RCC 7860 (cell line): ENCODE measurements at regions not wholly inside any gene's neighbourhood (a gene's known extent, or its start where the extent isn't known, plus 50 kb on each side); places are given as distances from the start of the nearest gene placed in this dataset.
"Not testable (repeated sequence)": the region's sequence is repeated elsewhere in the genome, so short reads cannot be mapped to it uniquely, and the experiment has no call there.

Source experiments
- DNase-seq: peaks from one replicate; pipeline ENCODE4 v3.0.0-alpha.2; 2015; ENCODE audit warnings: low spot score
- FAIRE-seq: peaks from 2 replicates; lab custom pipeline; 2012; peaks lifted over from hg19 to GRCh38; lab: Jason Lieb, UNC

DNA sequence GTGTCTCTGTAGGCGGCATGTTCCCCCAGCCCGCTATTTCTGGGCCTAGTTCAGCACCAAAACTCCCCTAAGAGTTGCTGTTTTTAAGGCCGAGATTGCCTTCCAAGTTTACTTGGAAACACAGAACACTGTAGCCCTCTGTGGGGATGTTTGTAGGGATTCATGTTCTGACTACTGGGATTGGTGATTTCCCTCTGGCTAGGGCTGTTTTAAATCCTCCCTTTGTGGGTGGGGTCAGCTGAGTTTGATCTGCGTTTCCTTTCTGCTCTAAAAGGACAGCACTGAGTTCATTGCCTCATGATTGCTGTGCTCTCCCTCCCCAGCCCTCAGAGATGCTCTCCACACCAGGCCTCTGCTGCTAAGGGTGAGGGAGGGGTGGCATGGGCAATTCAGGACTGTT, 640.6 kb upstream of the DPPA4 start:
- no peak for FAIRE-seq
- no peak for DNase-seq

DNA sequence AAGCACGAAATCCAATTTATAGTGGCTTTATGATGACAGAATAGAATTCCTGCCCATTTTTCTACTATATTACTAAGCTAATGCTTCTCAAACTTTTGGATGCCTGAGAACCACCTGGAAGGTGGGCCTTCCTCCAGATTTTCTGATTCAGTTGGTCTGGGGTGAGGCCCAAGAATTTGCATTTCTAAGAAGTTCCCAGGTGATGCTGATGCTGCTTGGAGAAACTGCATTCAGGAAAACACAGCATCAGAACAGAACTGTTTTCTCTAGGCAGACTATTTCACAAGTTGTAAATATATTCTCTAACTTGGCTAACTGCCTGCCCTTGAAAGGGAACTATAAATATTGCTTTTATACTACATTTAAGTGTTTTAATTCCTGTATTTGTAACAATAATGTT, 644.9 kb upstream of the DPPA4 start:
- DNase-seq, result no peak
- FAIRE-seq, result no peak

DNA sequence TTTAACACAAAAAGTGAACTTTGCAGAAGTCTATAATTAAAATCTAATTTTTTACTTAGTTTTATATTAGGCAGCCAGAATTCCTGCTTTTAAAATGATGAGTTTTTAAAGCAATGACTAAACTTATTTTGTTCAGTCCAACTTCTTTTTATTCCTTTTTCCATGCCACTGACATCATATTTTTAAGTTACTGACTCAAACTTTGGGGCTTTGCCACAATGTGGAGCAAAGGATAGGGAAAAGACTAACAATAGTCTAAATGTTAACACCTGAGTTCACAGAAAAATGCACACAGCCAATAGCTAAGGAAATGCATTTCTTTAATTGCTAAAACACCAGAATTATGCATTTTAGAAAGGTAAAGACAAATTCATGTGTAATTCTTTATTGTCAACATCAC, 647.6 kb upstream of the DPPA4 start:
- no peak for FAIRE-seq
- no peak for DNase-seq

DNA sequence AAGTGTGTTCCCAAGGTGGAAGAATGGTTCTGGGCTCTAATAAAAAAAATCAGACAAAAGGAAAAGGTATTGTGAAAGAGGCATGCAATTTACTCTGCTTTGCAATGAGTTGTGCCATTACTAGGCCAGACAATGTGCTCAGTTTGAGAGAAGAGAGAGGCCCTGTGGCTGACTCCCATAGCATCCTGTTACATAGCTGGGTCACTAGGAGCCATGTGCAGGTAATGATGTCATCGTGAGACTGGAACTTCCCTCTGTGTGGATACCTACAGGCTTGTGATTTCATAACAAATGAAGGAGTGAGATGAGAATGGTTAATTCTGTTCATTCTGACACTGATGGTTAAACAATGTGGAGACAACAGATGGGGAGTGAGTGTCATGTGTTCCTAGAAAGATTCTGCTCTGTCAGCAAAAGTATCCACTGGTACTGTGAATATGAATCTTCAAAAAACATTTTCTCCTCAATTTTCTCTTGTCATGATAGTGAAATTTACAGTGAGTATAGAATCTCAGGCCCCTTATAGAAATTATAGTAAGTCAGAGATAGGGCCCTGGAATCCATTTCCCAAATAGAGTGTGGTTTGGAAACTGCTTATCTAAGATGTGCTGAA, 648.7 kb upstream of the DPPA4 start:
- DNase-seq (no peak), FAIRE-seq (no peak)

DNA sequence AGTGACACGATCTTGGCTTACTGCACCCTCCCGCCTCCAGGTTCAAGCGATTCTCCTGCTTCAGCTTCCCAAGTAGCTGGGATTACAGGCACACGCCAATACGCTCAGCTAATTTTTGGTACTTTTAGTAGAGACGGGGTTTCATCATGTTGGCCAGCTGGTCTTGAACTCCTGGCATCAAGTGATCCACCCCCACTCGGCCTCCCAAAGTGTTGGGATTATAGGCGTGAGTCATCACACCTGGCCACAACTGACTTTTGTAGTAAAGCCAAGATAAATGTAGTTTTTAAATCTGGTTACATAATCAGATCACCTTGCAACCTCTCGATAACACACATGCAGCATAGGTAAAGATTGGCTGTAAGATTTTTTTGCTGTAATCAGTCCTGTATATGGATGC, 657.5 kb upstream of the DPPA4 start:
- FAIRE-seq (no peak), DNase-seq (no peak)

DNA sequence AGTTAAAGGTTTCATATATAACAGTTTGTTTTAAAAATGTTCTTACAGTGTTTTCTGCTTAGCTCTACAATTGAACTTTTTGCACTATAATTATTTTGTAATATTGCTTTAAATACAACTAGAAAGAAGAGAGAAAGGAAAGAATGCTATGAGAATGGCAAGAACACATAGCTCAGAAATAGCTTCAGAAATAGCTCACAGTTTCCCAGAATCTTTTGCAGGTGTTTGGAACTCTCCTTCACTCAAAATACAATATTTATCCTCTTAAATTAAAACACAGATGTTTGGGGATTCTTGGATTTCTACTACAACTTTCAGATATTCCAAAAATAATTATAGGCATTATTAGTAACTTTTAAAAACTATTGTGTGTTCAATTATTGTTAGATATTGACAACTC, 658.0 kb upstream of the DPPA4 start:
- DNase-seq (no peak), FAIRE-seq (no peak)

DNA sequence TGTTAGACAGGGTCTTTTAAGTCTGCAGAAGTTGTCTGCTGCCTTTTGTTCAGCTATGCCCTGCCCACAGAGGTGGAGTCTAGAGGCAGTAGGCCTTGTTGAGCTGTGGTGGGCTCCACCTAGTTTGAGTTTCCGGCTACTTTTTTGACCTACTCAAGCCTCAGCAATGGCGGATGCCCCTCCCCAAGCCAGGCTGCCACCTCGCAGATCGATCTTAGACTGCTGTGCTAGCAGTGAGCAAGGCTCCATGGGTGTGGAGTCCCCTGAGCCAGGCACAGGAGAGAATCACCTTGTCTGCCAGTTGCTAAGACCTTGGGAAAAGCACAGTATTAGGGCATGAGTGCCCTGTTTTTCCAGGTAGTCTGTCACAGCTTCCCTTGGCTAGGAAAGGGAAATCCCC, 664.6 kb upstream of the DPPA4 start:
- not testable (repeated sequence) for FAIRE-seq, DNase-seq

DNA sequence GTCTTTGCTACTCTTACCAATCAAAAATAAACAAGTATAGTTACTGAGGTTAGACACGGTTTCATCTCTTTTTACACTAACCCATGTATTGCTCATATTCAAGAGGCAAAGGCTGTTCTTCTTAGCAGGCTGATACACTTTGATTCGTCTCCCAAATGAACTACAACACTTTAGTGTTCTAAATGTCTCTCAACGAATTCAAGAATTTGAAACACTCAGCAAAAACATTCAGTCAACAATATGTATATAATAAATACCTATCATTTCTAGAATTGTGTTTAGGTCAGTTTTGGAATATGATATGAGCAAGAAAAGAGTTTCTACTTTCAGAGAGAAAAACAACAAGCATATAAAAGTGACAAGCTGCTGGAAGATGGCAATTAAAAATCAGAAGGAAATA, 669.6 kb upstream of the DPPA4 start:
- no peak for FAIRE-seq
- DNase-seq, result no peak

DNA sequence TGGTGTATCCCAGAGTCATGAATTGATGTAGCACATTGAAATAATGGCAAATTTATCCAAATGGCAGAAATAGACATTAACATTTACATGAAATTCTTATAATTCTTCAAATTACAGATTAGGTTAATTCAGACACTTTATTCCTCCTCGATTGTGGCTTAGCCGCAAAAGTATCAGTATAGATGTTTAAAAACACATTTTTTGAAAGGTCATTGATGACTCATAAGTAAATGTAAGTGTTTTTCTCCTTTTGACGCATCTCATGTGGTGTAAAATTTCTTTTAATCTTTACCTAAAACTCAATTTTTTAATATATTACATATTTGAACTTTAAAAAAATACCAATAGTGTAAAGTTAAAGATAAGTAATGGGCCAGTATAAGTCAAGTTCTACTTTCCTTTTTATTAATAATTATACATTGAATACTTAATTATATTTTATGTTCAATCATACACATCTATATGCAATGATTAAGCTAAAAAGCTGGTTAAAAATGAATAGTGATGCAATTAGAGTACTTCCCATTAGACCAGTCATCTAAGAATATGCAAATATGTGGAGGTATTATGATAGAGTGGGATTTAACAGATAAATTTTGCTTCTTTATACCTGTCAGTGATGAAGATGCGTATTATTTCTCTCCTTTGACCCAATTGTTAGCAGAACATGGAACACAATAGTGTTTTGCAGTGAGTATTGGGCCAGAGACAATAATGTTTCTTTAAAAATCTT, 678.1 kb upstream of the DPPA4 start:
- FAIRE-seq, result no peak
- DNase-seq, result no peak

DNA sequence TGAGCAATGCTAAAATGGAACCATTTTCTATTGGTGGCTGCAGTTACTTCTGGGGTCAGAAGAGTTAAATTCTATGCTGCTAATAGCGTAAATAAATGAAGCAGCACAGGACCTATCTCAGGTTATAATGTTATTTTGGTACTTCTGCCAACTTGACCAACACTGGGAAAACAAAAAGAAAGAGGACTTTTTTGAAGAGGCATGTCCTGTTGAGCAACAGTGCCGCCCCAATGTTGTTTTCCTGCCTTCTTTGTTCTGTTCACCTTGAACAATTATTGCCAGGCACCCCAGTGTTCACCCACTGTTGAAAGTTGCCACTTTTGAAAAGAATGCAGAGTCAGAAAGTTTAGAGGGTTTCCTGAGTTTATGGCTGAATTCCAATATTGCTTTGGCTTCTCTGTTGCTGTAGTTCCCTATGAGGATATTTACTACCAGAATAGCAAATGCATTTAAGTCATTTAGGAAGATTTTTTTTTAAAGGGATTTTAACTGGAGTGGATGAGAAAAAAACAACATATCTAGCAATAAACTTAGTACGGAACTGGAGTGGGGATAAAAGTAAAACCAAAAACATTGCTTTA, 679.0 kb upstream of the DPPA4 start:
- FAIRE-seq, result no peak
- DNase-seq, result no peak

DNA sequence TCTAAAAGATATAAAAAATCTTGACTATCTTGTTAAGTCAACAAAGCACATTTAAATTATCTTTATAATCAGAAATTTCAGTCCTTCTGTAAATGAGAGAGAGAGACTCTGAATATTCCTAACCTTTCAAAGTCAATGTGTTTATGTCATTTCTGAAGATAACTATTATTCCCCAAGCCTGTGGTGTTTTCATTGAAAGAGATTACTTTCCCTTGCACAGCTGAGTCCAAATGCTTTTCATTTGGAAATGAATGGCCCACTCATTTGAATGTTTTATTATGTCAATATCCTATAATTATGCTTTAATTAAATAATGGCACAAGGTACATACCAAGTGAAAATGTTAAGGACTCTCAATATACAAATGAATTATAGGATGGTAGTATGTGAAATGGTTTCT, 680.0 kb upstream of the DPPA4 start:
- FAIRE-seq (no peak), DNase-seq (no peak)

DNA sequence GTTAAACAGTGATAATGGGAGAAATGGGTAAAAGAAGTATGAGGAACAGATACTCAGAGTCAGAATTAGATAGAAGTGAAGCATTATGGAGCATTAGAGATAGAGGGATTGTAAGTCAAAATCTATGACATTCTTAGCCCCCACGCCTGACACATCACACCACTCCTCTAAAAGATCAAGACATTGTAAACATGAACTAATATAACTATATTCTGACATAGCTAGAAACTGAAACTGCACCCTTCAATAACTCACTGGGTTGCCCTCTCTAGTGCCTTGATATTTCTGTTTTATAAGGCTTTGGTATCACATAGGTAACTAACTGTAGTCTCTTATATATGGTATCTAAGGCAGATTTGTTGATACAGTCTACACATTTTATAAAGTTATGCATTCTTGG, 684.3 kb upstream of the DPPA4 start:
- no peak for DNase-seq
- no peak for FAIRE-seq

DNA sequence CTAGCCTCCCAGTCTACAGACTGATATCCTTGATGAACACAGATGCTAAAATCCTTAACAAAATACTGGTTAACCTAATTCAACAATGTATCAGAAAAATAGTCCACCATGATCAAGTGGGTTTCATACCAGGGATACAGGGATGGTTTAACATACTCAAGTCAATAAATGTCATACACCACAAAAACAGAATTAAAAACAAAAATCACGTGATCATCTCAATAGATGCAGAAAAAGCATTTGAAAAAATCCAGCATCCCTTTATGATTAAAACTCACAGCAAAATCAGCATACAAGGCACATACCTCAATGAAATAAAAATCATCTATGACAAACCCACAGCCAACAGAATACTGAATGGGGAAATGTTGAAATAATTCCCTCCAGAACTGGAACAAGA, 685.7 kb upstream of the DPPA4 start:
- not testable (repeated sequence) for DNase-seq, FAIRE-seq

DNA sequence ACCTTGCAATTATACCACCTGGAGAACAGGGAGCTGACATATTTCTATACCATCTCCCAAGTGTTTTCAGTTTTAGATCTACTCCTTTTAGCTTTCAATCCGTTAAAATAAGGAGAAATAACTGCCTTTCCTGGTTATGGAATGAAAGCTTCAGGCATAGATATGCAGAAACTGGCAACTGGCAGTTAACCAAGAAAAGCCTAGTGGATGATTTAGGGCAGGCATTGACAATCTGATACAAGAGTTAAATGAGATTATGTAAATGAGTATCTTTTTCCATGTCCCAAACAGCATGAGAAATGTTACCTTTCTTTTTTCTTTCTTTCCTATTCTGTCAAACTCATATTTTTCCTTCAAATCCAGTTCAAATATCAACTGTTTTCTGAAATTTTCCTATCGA, 689.1 kb upstream of the DPPA4 start:
- FAIRE-seq (no peak), DNase-seq (no peak)

DNA sequence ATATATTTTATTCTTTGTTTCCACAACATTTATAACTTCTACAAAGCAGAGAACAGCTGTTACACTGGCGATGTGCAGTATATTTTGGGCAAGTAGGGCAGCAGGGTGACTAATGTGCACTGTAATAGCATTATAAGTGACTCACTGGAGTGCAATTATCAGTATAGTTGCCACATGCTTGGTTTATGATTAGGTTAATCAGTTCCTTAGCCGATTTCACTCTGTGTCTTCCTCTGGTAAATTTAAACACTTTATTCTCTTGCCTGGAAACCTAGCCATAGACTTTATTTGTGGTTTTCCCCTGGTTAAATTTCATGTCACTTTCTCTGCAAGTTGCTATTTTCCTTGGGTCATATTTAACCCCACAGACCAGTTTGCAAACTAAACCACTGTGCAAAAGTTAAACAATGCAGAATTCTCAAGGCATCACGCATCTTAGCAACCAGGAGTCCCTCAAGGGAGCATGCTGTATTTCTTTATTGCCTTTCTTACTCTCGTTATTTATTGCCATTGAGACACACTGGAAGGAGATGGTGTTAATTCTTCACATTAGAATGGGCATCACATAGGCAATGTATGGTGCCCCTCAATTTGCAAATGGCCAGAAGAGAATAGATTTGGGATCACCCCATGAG, 690.2 kb upstream of the DPPA4 start:
- peak; percentile 77 for DNase-seq
- FAIRE-seq, result peak; percentile 98

DNA sequence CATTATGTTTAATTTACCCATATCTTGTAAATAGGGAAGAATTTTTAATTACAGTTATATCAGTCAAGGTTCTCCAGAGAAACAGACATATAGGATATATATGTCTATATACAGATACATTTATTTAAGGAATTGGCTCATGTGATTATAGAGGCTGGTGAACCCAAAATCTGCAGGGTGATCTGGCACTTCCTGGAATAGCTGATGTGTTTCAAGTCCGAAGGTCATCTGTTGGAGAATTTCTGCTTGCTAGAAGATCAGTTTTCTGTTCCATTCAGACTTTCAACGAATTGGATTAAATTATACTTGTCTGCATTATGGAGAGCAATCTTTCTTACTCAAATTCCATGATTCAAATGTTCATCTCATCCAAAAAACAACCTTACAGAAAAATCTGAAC, 694.6 kb upstream of the DPPA4 start:
- no peak for DNase-seq
- FAIRE-seq, result no peak

DNA sequence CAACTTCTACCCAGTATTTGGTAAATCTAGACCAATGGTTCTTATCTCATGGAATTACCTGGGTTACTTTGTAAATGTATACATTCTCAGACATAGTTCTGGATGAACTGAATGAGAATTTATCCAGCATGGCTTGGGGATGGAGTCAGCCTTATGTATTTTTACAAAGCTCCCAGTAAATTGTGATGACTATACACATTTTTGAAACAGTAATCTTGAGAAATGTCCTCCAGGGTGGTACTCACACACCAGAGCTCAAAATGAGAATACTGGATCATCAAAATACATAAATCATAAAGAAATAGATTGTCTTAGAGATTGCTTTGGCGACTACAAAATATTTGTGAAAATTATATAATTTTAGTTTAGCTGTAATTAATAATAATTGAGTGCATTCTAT, 722.1 kb upstream of the DPPA4 start:
- DNase-seq (no peak), FAIRE-seq (no peak)

DNA sequence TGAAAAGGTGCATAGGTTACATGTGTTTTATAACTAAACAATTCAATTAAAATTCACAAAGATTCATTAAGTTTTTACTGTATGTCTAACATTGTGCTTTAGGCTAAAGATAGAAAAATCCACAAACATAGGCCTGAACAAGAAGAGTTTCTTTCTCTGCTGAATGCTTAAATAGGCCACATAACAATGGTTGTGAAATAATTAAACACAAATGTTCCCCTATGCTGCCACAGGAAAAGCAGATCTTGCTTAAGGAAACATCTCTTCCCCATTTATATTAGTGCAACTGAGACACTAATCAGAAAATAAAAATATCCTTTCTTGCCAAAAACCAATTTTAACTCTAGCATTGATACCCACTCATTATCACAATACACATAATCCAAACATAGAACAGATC, 725.4 kb upstream of the DPPA4 start:
- DNase-seq, result no peak
- FAIRE-seq, result no peak

DNA sequence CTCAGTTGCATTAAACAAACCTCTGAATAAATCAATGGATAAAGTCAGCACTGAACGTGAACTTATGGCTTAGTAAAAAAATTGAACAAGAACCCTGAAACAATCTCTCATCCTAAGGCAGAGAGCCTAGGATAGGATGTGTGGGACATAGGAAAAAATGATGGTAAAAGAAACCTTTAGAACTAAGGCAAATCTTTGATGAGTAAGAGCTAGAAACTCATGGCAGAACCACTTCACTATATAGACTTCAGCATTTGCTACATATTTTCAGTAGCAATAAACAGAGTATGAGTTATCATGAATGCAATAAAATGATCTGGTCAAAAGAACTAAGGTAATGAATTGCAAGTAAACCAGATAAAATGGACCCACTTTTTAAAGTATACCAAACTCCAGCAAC, 725.8 kb upstream of the DPPA4 start:
- DNase-seq (no peak), FAIRE-seq (no peak)

DNA sequence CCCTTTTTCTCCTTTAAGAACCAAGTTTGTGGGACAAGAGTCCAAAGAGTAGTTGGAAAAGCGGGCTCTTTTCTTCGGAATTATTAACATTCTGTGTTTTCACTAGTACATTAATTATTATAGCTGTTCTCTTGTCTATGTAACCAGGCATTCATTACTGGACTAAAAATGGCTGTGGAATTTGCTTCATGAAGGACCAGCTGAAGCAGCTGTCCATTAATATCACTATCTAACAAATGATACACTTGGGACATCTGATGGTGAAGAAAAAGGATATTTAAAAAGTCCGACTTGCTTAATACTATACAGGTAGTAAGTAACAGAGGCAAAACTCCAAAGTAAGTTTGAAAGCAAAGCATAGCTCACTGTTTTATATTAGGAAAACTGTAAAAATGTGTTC, 728.9 kb upstream of the DPPA4 start:
- no peak for FAIRE-seq
- no peak for DNase-seq

DNA sequence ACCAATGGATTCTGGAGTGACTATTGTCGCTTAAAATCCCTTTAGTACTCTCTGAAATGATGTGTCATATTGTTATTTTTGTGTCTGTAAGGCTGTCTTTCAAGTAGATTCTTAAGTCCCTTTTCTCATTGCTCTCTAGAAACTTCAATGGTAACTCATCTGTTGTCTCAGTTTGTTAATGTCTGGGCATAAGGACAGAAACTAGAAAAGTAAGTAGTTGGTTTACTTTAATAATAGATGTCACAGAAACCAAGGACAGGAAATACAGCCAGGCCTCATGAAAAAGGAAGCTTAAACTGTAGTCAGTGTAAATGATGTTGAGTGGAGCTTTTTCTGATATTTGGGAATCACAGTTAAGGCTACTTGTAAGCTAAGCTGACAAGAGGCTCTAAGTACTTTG, 730.2 kb upstream of the DPPA4 start:
- DNase-seq (no peak), FAIRE-seq (no peak)

DNA sequence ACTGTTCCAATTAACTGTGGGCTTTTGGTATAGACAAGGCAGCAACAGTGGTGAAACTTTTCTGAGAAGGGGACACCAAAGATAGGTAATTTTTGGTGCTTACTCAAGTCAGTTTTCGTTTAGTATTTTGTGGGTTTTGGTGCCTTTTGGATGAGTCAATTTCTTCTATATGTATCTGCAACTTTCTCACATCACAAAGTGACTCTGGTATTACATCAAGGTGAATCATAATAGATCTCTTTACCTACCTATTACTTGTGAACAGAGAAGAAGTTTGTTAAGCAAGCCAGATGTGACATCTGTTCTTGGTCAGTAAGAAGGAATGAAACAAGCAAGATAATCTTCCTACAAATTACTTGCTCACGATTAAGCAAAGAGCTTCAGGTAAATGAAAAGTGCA, 732.4 kb upstream of the DPPA4 start:
- FAIRE-seq, result no peak
- peak; percentile 25 for DNase-seq
